ENCODE measurements at regions not wholly inside any gene's neighbourhood (a gene's known extent, or its start where the extent isn't known, plus 50 kb on each side); places are given as distances from the start of the nearest gene placed in this dataset.

GRCh38 chr14:100988011-100988410 is 84.5 kb upstream of the RTL1 start:
- Mint-ChIP-seq H3K36me3 (ENCODE audit: low read depth) (no peaks in the 10 kb centered on the region), H3K9me3 (no peaks in the 10 kb centered on the region), H3K27me3 (peaks cover 3% of the 10 kb centered on the region), H3K4me1 (no peaks in the 10 kb centered on the region), H3K27ac (no peak overlapping the region), H3K4me3 (no peak overlapping the region)
- DNase-seq: no peak
- POLR2A ChIA-PET: no interaction called here
- CTCF ChIA-PET: no interaction called here

GRCh38 chr14:100988411-100988900 is 84.9 kb upstream of the RTL1 start:
- CTCF ChIA-PET: no interaction called here
- Mint-ChIP-seq H3K4me3 (no peak overlapping the region), H3K9me3 (no peaks in the 10 kb centered on the region), H3K4me1 (no peaks in the 10 kb centered on the region), H3K36me3 (ENCODE audit: low read depth) (no peaks in the 10 kb centered on the region), H3K27me3 (peaks cover 3% of the 10 kb centered on the region), H3K27ac (no peak overlapping the region)
- DNase-seq: no peak
- POLR2A ChIA-PET: no interaction called here

GRCh38 chr14:100988956-100989355 is 85.4 kb upstream of the RTL1 start:
- DNase-seq: no peak
- no peaks in the 10 kb centered on the region for H3K4me1 Mint-ChIP-seq

GRCh38 chr14:100989924-100990323 is 86.4 kb upstream of the RTL1 start:
- DNase-seq: no peak
- no peaks in the 10 kb centered on the region for H3K36me3 Mint-ChIP-seq (ENCODE audit: low read depth)
- H3K9me3 Mint-ChIP-seq: no peaks in the 10 kb centered on the region
- H3K27ac Mint-ChIP-seq: no peak overlapping the region
- H3K27me3 Mint-ChIP-seq: peaks cover 3% of the 10 kb centered on the region
- H3K4me3 Mint-ChIP-seq: no peak overlapping the region
- POLR2A ChIA-PET: no interaction called here
- H3K4me1 Mint-ChIP-seq: no peaks in the 10 kb centered on the region
- CTCF ChIA-PET: no interaction called here

More at GRCh38 chr14:100988956-100989355, 85.4 kb upstream of the RTL1 start:
- Mint-ChIP-seq H3K27me3 (peaks cover 3% of the 10 kb centered on the region), H3K9me3 (no peaks in the 10 kb centered on the region), H3K4me3 (no peak overlapping the region), H3K27ac (no peak overlapping the region), H3K36me3 (ENCODE audit: low read depth) (no peaks in the 10 kb centered on the region)
- ChIA-PET CTCF (no interaction called here), POLR2A (no interaction called here)

GRCh38 chr14:100994082-100994481 is 90.6 kb upstream of the RTL1 start:
- H3K4me3 Mint-ChIP-seq: no peak overlapping the region
- no peaks in the 10 kb centered on the region for H3K36me3 Mint-ChIP-seq (ENCODE audit: low read depth)
- DNase-seq: no peak
- H3K27ac Mint-ChIP-seq: no peak overlapping the region
- peaks cover 6% of the 10 kb centered on the region for H3K27me3 Mint-ChIP-seq
- no peaks in the 10 kb centered on the region for H3K9me3 Mint-ChIP-seq
- ChIA-PET CTCF (no interaction called here), POLR2A (no interaction called here)
- no peaks in the 10 kb centered on the region for H3K4me1 Mint-ChIP-seq

GRCh38 chr14:100994756-100995330 is 91.3 kb upstream of the RTL1 start:
- peaks cover 6% of the 10 kb centered on the region for H3K27me3 Mint-ChIP-seq
- H3K27ac Mint-ChIP-seq: no peak overlapping the region
- no peak for DNase-seq
- H3K4me1 Mint-ChIP-seq: no peaks in the 10 kb centered on the region
- ChIA-PET POLR2A (no interaction called here), CTCF (no interaction called here)
- no peaks in the 10 kb centered on the region for H3K9me3 Mint-ChIP-seq
- H3K36me3 Mint-ChIP-seq (ENCODE audit: low read depth): no peaks in the 10 kb centered on the region
- no peak overlapping the region for H3K4me3 Mint-ChIP-seq

GRCh38 chr14:101000711-101001250 is 97.3 kb upstream of the RTL1 start:
- H3K36me3 Mint-ChIP-seq (ENCODE audit: low read depth): no peaks in the 10 kb centered on the region
- CTCF ChIA-PET: no interaction called here

GRCh38 chr14:101001311-101002069 is 98.0 kb upstream of the RTL1 start:
- no peak overlapping the region for H3K27ac Mint-ChIP-seq
- CTCF ChIA-PET: interaction anchor here (0.9 kb wide), 1 partner anchor 339 kb away, joined by 3 read pairs; no protein-coding TSS in a partner anchor
- POLR2A ChIA-PET: no interaction called here
- H3K9me3 Mint-ChIP-seq: no peaks in the 10 kb centered on the region
- H3K27me3 Mint-ChIP-seq: peaks cover 10% of the 10 kb centered on the region
- H3K4me3 Mint-ChIP-seq: no peak overlapping the region
- DNase-seq: no peak
- no peaks in the 10 kb centered on the region for H3K36me3 Mint-ChIP-seq (ENCODE audit: low read depth)
- H3K4me1 Mint-ChIP-seq: peaks cover 12% of the 10 kb centered on the region

More at GRCh38 chr14:101000711-101001250, 97.3 kb upstream of the RTL1 start:
- peaks cover 6% of the 10 kb centered on the region for H3K4me1 Mint-ChIP-seq
- POLR2A ChIA-PET: no interaction called here
- H3K4me3 Mint-ChIP-seq: no peak overlapping the region
- no peak for DNase-seq
- peaks cover 10% of the 10 kb centered on the region for H3K27me3 Mint-ChIP-seq
- no peak overlapping the region for H3K27ac Mint-ChIP-seq
- H3K9me3 Mint-ChIP-seq: no peaks in the 10 kb centered on the region

- no peak for DNase-seq
- Mint-ChIP-seq H3K27me3 (peaks cover 10% of the 10 kb centered on the region), H3K27ac (no peak overlapping the region), H3K4me1 (peaks cover 12% of the 10 kb centered on the region), H3K4me3 (no peak overlapping the region), H3K9me3 (no peaks in the 10 kb centered on the region), H3K36me3 (ENCODE audit: low read depth) (no peaks in the 10 kb centered on the region)
- CTCF ChIA-PET: interaction anchor here (0.9 kb wide), 1 partner anchor 340 kb away, joined by 3 read pairs; no protein-coding TSS in a partner anchor
- POLR2A ChIA-PET: no interaction called here
These were observed 99.2 kb upstream of the RTL1 start for GRCh38 chr14:101002738-101003137.

- Mint-ChIP-seq H3K27me3 (peaks cover 6% of the 10 kb centered on the region), H3K9me3 (no peaks in the 10 kb centered on the region), H3K36me3 (ENCODE audit: low read depth) (no peaks in the 10 kb centered on the region), H3K4me1 (peaks cover 12% of the 10 kb centered on the region), H3K27ac (no peak overlapping the region), H3K4me3 (no peak overlapping the region)
- no peak for DNase-seq
- CTCF ChIA-PET: no interaction called here
- POLR2A ChIA-PET: no interaction called here
These were observed 100.7 kb upstream of the RTL1 start for GRCh38 chr14:101004176-101004575.

GRCh38 chr14:101004954-101005353 is 101.4 kb upstream of the RTL1 start:
- peaks cover 12% of the 10 kb centered on the region for H3K4me1 Mint-ChIP-seq
- ChIA-PET CTCF (no interaction called here), POLR2A (no interaction called here)
- H3K4me3 Mint-ChIP-seq: no peak overlapping the region
- H3K27ac Mint-ChIP-seq: no peak overlapping the region
- H3K27me3 Mint-ChIP-seq: peaks cover 6% of the 10 kb centered on the region
- DNase-seq: no peak
- H3K36me3 Mint-ChIP-seq (ENCODE audit: low read depth): no peaks in the 10 kb centered on the region
- no peaks in the 10 kb centered on the region for H3K9me3 Mint-ChIP-seq

GRCh38 chr14:101005447-101005846 is 101.9 kb upstream of the RTL1 start:
- H3K4me3 Mint-ChIP-seq: no peak overlapping the region
- DNase-seq: no peak
- H3K4me1 Mint-ChIP-seq: peaks cover 12% of the 10 kb centered on the region
- POLR2A ChIA-PET: no interaction called here
- no peak overlapping the region for H3K27ac Mint-ChIP-seq
- H3K27me3 Mint-ChIP-seq: peaks cover 5% of the 10 kb centered on the region
- CTCF ChIA-PET: no interaction called here
- no peaks in the 10 kb centered on the region for H3K36me3 Mint-ChIP-seq (ENCODE audit: low read depth)
- no peaks in the 10 kb centered on the region for H3K9me3 Mint-ChIP-seq

GRCh38 chr14:101006008-101006407 is 102.5 kb upstream of the RTL1 start:
- Mint-ChIP-seq H3K4me1 (peaks cover 12% of the 10 kb centered on the region), H3K36me3 (ENCODE audit: low read depth) (no peaks in the 10 kb centered on the region), H3K9me3 (no peaks in the 10 kb centered on the region), H3K4me3 (no peak overlapping the region), H3K27me3 (peaks cover 2% of the 10 kb centered on the region), H3K27ac (no peak overlapping the region)
- CTCF ChIA-PET: no interaction called here
- POLR2A ChIA-PET: no interaction called here
- no peak for DNase-seq

Measured in activated CD4-positive, alpha-beta memory T cell treated with anti-CD3 and anti-CD28 coated beads, Interleukin-2, amount 10 ng/mL, durations not matched to agents 7 days and 5 days (primary cell).